NCI-H2196 (cell line): ENCODE measurements at regions not wholly inside any gene's neighbourhood (a gene's known extent, or its start where the extent isn't known, plus 50 kb on each side); places are given as distances from the start of the nearest gene placed in this dataset.
"Not testable (repeated sequence)": the region's sequence is repeated elsewhere in the genome, so short reads cannot be mapped to it uniquely, and the experiment has no call there.

Experiments used
- DNase-seq: peaks from one replicate; lab custom pipeline; 2025; ENCODE audit not compliant: unreplicated experiment; lab: John Stamatoyannopoulos, UW

DNA sequence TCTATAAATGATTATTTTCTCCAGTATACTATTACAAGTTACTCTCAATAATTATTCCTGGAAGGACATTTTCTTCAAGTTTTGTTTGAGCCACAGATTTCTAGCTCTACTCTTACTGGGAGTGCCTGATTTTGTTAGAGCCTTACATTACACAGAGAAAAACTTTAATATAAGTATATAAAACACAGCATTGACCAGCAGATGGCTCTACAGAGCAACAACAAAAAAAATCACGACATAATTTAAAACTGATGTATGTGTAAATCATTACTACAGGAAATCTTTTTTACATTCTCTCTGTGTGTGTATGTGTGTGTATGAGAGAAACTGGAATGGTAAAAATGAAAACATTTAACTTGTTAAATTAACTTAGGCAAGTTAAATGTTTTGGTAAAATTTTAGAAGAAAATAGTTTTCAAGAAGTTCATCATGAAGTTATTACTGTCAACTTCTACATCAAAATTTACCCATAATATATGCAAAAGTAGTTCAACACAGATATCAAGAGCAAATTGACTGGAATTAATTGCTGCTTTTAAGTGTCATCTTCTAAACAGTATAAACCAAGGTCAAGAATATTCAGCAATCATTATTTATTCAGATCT is 103.3 kb downstream of the MDH1 start:
- DNase-seq: no peak

DNA sequence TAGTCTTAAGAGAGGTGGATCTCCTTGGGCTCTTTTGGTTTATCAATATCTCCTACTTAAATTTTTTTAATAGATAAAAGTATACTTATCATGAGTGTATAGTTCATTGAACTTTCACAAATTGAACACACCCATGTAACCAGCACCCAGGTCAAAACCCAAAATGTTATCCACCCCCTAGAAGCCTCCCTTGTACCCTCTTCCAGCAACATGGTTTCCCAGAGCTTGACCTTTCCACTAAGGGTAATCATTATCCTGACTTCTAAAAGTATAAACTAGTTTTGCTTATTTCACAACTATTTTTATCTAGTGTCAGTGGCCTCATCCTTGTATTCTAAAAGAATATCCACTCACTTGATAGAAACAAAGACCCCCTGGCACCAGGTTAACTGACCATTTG is 106.8 kb downstream of the MDH1 start:
- DNase-seq: no peak

DNA sequence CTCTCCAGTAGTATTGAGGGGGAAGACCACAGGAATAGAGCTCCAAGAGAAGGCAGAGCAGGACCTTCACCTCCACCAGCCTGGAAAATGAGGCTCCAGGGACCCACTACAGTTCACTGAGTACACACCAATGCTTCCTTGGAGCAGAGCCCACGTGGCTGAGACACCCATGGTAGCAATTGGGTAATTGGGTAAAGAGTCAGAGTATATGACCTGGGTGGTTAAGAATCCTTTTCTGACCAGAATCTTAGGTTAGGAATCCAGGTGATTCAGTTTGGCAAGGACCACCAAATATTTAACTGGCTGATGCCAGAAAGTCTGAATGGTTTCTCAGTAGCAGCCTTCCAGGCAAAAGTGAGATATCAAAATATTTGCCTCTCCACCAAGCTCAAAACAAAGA is 107.7 kb downstream of the MDH1 start:
- DNase-seq: no peak

DNA sequence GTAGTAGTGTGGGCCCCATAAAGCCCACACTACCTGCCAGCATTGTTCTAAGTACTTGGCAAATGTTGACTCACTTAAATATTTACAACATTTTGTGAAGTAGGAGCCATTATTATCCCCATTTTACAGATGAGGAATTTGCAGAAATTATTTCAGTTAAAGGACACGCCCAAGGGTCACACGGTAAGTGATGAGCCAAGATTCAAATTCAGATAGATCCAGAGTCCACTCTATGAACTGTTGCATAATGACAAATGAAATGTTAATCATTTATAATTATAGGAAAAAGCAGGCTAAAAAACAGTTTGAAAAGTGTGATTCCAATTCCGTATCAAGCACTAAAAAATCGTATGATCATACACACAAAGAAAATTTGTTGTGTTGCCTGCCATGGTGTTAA is 108.4 kb downstream of the MDH1 start:
- DNase-seq: no peak

DNA sequence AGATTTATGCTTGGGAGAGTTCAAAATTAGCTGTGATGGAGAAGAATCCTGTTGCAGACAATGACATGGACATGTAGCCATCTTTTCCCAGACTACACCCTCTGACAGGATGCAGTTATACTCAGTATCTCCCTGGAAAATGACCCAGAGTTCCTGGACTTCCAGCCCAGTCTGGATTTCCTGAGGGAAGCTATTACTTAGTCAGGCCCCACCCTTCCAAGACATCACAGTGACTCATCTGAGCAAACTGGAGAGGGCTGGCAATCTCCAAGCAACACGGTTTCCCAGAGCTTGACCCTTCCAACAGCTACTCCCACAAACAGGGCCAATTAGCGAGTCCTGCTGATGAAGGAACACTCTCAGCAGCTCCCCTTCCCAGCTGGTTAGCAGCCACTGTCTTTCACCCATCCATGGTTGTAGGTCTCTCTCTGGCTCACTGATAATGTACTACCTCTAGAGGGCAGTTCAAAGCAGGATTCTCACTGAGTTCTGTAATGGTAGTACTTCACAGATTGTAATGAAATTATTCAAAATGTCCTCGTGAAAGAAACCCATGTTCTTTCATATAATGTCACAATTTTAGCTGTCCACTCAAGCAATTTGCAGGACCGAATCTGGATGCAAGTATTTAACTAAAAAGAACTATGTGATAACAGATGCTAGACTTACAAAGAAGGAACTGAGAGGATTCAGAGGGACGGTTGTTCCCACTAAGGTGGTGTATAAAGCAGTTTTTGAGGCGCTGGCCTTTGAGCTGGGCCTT is 110.2 kb downstream of the MDH1 start:
- DNase-seq: peak; percentile 2

DNA sequence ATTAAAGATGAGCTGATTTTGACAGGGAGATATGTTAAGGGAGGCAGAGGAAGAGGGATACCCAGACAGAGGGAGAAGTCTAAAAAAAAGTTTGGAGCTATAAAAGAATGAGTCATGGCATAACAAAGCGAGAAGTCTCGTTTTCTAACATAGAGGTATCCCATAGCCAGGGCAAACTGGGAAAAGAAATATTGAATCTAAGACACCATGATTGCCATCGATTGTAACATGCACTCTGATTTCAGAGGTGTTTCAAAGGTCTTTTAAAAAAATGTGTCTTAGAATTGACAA is 110.7 kb downstream of the MDH1 start:
- no peak for DNase-seq

DNA sequence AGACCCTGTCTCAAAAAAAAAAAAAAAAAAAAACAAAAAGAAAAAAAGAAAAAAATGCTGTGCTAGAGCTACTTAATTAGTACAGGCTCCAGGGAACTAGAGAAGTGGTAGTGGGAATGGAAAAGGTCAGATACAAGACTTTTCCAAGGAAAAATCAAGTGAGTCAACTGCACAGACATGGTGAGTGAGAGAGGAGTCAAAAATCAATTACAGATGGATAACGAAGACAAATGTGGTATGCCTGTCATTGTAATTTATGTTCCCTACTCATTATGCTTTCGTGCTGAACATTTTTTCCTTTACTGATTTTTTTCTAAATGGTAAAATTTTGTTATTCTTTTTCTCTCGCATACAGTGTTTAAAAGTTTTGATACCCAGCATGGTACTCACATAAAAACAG is 111.5 kb downstream of the MDH1 start:
- no peak for DNase-seq

DNA sequence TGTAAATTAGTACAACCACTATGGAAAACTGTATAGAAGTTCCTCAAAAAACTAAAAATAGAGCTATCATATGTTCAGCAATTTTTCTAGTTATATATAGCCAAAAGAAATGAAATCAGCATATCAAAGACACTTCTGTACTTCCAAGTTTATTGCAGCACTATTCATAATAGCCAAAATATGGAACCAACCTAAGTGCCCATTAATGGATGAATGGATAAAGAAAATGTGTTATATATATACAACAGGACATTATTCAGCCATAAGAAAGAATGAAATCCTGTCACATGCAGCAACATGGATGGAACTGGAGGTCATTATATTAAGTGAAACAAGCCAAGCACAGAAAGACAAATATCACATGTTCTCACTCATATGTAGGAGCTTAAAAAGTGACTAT is 112.6 kb downstream of the MDH1 start:
- no peak for DNase-seq

DNA sequence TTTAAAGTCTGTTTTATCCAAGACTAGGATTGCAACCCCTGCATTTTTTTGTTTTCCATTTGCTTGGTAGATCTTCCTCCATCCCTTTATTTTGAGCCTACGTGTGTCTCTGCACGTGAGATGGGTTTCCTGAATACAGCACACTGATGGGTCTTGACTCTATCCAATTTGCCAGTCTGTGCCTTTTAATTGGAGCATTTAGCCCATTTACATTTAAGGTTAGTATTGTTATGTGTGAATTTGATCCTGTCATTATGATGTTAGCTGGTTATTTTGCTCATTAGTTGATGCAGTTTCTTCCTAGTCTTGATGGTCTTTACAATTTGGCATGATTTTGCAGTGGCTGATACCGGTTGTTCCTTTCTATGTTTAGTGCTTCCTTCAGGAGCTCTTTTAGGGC is 117.3 kb downstream of the MDH1 start:
- DNase-seq: not testable (repeated sequence)

DNA sequence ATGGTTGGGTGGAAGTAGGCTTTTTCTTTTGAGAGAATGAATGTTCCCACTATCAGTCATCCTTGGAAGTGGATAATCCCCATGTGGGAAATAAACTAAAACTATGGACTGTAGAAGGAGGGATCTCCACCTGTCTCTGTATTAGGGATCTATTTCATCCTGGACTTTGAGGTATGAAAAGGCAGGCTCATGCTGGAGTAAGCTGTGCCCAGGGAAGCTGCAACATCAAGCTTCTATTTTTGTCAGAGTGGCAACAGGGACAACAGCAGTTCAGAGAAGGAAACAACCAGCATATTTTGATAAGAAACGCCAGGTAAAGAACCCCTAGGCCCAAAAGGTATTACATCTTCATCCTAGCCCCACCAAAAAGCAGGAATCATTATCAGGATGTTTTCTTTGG is 122.0 kb downstream of the MDH1 start:
- no peak for DNase-seq

DNA sequence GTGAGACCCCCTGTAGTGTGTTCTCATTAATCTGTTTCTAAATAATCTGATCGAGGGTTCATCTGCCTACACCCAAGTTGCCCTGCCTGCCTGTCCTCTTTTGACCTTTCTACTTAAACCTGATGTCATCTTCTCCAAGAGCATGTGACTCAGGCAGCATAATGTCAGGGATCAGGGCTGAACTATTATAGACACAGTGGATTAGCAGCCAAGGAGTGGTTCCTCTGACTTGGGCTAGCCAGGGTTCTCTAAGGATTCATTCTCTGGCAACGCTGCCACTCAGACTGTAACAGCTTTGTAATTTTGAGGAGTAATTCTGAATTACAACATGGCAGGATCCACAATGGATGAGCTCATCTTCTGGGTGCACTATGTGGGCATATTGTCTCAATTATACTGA is 124.0 kb downstream of the MDH1 start:
- no peak for DNase-seq

DNA sequence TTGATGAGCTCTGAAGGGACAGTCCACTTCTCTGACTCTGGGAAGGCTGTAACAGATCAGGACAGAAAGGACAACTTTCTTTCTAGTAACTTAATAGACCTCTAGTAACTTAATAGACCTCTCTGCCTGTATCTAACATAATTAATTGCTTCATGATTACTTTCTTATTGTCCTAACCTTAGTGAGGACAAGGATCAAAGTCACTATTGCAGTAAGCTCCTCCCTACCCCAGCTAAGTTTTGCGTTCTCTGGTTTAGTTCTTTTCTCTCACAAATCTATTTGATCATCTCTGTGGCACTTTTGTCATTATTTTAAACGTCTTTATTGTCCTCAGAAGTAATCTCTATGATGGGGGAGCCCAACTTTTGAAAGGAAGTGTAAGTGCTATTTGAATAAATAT is 125.5 kb upstream of the UGP2 start:
- no peak for DNase-seq

DNA sequence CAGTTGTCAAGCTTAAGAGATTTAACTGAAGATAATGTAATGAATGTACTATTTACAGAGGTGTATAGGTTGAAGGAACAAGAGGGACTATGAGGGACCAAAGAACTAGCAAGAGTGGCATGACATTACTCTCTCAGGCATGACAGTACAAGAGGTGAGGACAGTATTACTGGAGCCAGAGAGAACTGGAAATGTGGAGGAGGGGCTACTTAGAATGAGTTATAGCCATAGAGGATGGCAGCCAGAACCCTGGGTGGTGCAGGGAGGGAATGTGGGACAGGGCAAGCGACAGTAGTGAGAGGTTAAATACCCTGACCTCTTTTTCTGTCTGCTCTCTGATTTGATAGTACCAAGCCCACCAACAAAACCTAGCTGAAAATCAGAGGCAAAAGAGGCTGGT is 122.6 kb upstream of the UGP2 start:
- no peak for DNase-seq

DNA sequence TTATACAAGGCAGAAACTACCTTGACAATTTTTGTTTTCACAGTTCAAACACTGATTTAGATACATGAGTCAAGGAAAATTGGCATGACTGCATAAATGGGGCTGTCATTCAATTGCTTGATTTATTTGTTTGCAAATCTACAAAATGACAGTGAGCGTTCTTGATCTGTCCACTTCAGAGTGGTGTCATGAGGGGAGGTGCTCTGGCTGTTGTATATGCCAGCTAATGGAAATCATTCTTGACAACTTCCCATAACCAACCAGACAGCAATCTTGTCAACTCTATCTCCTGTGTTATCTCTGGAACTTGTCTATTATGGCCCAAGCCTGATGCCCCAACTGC is 120.6 kb upstream of the UGP2 start:
- no peak for DNase-seq

DNA sequence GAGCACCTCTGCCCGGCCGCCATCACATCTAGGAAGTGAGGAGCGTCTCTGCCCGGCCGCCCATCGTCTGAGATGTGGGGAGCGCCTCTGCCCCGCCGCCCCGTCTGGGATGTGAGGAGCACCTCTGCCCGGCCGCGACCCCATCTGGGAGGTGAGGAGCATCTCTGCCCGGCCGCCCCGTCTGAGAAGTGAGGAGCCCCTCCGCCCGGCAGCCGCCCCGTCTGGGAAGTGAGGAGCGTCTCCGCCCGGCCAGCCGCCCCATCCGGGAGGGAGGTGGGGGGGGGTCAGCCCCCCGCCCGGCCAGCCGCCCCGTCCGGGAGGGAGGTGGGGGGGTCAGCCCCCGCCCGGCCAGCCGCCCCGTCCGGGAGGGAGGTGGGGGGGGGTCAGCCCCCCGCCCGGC is 119.4 kb upstream of the UGP2 start:
- DNase-seq: not testable (repeated sequence)

DNA sequence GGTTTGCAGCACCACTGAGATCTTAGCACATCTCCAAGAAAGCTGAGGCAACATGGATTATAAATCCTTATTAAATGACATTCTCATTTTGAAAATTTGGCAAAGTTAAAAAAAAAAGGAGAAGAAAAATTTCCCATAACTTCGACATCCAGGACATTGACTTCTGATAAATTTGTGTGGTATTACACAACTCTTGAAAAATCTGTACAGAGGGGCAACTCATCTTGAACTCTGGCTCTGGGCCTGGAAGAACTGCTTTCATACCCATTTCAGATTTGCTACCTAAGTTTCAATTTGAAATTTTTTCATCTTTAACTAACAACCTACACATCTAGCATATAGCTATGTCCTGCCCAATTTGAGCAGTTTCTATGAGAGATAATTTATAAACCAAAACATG is 118.0 kb upstream of the UGP2 start:
- DNase-seq: no peak

DNA sequence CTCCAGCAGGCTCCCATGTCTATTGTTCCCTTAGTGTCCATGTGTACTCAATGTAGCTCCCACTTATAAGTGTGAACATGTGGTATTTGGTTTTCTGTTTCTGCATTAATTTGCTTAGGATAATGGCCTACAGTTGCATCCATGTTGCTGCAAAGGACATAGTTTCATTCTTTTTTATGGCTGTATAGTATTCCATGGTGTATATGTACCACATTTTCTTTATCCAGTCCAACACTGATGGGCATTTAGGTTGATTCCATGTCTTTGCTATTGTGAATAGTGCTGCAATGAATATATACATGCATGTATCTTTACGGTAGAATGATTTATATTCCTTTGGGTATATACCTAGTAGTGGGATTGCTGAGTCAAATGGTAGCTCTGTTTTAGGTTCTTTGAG is 116.5 kb upstream of the UGP2 start:
- DNase-seq: not testable (repeated sequence)

DNA sequence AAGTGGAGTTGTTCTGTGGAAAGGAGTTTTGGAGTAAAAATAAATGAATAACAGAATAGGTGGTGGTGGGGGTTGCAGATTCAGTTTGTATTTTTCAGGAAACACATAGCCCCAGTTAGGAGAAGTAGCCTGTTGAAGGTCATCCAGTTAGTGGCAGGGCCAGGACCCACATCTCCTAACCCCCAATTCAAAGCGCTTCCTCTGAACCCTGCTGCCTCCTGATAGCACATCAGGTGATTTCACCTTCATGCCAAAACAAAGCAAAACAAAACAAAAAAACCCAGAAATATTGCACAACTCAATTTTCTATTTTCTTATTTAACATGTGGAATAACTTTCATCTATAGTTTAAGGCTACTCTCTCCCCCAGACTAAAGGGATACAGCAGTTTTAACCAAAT is 112.3 kb upstream of the UGP2 start:
- no peak for DNase-seq

DNA sequence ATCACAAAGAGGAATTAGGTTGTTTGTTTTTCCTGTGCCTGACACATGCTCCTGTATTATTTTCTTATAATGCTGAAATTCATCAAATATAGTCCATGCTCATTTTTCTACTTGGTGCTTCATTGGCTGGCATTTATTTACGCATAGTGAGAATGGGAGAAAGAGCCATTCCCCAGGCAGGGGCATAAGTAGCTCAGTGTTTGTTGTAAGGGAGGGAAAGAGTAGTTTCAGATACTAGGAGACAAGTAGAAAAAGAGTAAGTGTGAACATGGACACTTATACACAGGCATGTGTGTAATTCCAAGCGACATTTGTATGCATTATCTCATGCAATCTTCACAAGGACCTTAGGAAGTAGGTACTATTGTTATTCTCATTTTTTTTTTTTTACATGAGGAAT is 111.9 kb upstream of the UGP2 start:
- DNase-seq: no peak

DNA sequence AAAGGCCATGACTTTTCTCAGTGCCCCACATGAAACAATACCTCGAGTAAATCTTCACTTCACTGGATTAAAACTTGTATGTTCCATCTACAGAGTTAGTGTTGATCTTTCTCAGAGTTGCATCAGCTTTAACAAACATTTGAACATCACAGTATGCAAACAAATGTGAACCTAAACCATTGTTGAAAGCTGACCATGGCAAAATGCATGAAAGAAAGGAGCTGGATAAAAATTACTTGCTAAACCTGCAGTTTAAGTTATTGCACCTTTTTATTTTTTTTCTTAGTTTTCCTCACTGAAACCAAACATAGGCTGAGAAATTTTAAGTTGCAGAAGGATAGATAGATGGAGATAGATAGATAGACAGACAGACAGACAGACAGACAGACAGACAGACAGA is 107.2 kb upstream of the UGP2 start:
- DNase-seq: no peak

DNA sequence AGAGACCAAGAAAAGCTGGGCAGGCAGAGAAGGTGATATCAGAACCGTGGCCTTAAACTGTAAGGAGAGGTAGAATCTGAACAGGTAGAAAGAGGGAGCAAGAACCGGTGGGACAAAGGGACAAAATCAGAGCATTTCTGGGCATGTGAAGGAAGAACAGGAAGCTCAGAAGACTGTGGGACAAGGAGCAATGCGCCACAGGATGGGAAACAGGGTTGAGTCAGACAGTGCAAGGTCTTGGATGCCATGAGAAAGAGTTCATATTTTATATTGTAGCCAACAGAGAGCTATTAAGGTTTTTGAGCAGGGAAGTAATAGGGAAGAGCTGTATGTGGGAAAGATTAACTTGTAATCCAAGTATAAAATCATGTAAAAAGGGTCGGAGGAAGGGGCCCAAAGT is 106.4 kb upstream of the UGP2 start:
- DNase-seq: no peak

DNA sequence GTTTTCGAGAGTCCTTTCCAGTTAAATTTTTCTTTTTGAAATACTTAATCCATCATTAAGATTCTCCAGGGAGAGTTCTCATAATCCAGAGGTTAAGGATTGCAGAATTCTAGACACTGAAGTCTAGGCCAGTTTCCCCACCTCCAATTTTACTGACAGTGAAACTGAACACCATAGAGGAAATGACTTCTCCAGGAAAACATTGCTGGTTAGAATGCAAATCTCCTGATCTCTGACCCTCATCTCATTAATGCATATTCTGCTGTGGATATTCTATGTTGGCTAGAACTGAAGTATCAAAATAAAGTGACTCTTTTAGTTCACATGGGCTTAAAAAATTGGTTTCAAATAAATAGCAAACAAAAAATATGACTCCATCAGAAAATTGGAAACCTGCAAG is 105.8 kb upstream of the UGP2 start:
- DNase-seq: no peak

DNA sequence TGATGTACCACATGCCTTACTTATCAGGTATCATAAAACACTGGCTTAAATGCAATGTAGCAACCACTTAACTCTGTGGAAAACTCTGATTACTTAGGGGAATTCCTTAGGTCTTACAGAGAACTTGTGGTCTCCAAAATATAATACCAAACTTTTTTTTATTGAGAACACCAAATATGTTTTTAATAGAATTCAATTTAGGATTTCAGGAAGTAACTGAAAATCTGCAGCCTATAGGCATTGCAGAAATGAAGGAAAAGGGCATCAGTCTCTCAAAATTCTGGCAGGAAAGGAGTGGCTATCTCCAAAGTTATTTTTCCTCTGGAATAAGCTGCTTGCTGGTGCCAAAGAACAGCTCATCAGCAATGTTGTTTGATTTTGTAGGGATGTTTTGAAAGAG is 105.3 kb upstream of the UGP2 start:
- DNase-seq: no peak
